Spleen (tissue), 11 donors: ENCODE measurements at regions not wholly inside any gene's neighbourhood (a gene's known extent, or its start where the extent isn't known, plus 50 kb on each side); places are given as distances from the start of the nearest gene placed in this dataset.
"Not testable (repeated sequence)": the region's sequence is repeated elsewhere in the genome, so short reads cannot be mapped to it uniquely, and the experiment has no call there.

Experiments used
- DNase-seq: peaks from one replicate; pipeline ENCODE4 v3.0.0-alpha.2; 2020
- H3K27ac ChIP-seq, 8 donors: fragments of 200-600 bp; sonication (generic) in 7 of 8; 1 replicate in 4 of 8; 2 replicates in 4 of 8; pipeline versions ENCODE4 v1.5.0 to v1.8.0; 2016 to 2021; ENCODE audit warnings: inconsistent platforms in 4 of 8, mild to moderate bottlenecking in 4 of 8, moderate library complexity in 1 of 8
- H3K27me3 ChIP-seq, 7 donors: fragments of 200-600 bp; sonication (generic) in 6 of 7; replicated peaks in 1 of 7; 1 replicate in 4 of 7; 2 replicates in 3 of 7; pipeline versions ENCODE4 v1.5.0 to v1.8.0; 2016 to 2021; ENCODE audit warnings: inconsistent platforms in 3 of 7, mild to moderate bottlenecking in 1 of 7
- H3K36me3 ChIP-seq, 6 donors: fragments of 200-600 bp; sonication (generic) in 5 of 6; 1 replicate in 4 of 6; 2 replicates in 2 of 6; pipeline versions ENCODE4 v1.5.0 to v1.8.0; 2016 to 2021; ENCODE audit warnings: inconsistent platforms in 2 of 6
- H3K4me1 ChIP-seq, 6 donors: fragments of 200-600 bp; sonication (generic) in 5 of 6; 1 replicate in 3 of 6; 2 replicates in 3 of 6; pipeline versions ENCODE4 v1.5.0 to v1.8.0; 2016 to 2021; ENCODE audit warnings: inconsistent platforms in 3 of 6
- H3K4me3 ChIP-seq, 8 donors: fragments of 200-600 bp; sonication (generic) in 7 of 8; 1 replicate in 4 of 8; 2 replicates in 4 of 8; pipeline versions ENCODE4 v1.5.0 to v1.8.0; 2016 to 2021; ENCODE audit warnings: inconsistent platforms in 4 of 8, mild to moderate bottlenecking in 4 of 8, moderate library complexity in 2 of 8
- H3K9me3 ChIP-seq, 8 donors: fragments of 200-600 bp; sonication (generic) in 7 of 8; 1 replicate in 4 of 8; 2 replicates in 4 of 8; pipeline versions ENCODE4 v1.5.0 to v1.8.0; 2016 to 2021; ENCODE audit warnings: inconsistent platforms in 4 of 8
- POLR2A ChIP-seq, 3 donors: fragments of 450-650 bp; IDR thresholded peaks; one replicate each; pipeline ENCODE4 v1.5.1; 2017; ENCODE audit warnings: antibody characterized with exemption in 3 of 3, mild to moderate bottlenecking in 1 of 3
- POLR2AphosphoS5 ChIP-seq, 3 donors: sonication (generic); formaldehyde crosslinking; IDR thresholded peaks; one replicate each; pipeline ENCODE4 v1.5.1; 2017; ENCODE audit warnings: antibody characterized with exemption in 3 of 3
- WGBS, 5 donors: extraction: QIAGEN DNeasy Blood & Tissue Kit in 3 of 5; methylation state at CpG; one replicate each; pipeline versions ENCODE4 v1.1.5 to v1.1.7; 2013 to 2018; 5-methylcytosine and 5-hydroxymethylcytosine counted together
- intact Hi-C: fragments of 100-400 bp; cut with DNase I; formaldehyde crosslinking; loops from one replicate; pipeline ENCODE4 v1.15.0; 2023; ENCODE audit warnings: low total_unique reads
- TF ChIP-seq, protein P1 (sequence below), 11 experiments: fragments of 200-600 bp in 7 of 11; fragments of 450-650 bp in 4 of 11; sonication (generic) in 4 of 11; IDR thresholded peaks in 8 of 11; conservative IDR thresholded peaks in 3 of 11; 1 replicate in 7 of 11; 2 replicates in 4 of 11; pipeline versions ENCODE4 v1.4.0 to v1.8.0; 2016 to 2021; ENCODE audit warnings: antibody characterized with exemption in 11 of 11, inconsistent platforms in 4 of 11, mild to moderate bottlenecking in 1 of 11
- donor health status: healthy with polysubstance abuse.
- donor health status: DM: no; HTN: no; CAD: no; lungs with moderate emphysema.
- donor health status: DM: no; HTN: no; CAD: no.
- donor health status: Bipolar disorder and iron deficiency.
- donor health status: healthy.
- donor health status: DM: no; HTN: no; CAD: no.
- donor health status: DM: yes; HTN: yes; CAD: no.

DNA sequence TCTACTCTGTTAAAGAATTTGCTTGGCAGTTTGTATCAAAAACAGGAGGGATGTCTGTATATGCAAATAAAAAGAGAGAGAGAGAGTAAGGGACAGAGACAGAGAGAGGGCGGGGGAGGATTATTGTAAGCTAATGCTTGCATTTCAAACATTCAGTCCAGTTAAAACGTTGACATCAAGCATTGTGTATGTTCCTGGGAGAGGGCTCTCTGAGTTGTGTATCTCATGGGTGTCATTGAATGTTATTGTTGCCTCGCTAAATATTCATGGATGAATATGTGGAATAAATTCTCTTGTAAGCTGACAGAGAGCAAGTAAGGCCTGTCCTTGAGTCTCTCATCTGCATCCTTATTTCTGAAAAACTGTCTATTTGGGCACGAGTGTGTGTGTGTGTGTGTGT, 78.8 kb upstream of the VRK1 start:
- H3K36me3 ChIP-seq: no peaks in the 10 kb centered on the region
- DNase-seq: no peak
- no peak for TF ChIP-seq POLR2A (IDR thresholded peaks at IDR 0.05)
- no peak for TF ChIP-seq POLR2AphosphoS5 (IDR thresholded peaks at IDR 0.05)
- TF ChIP-seq, protein P1, sequence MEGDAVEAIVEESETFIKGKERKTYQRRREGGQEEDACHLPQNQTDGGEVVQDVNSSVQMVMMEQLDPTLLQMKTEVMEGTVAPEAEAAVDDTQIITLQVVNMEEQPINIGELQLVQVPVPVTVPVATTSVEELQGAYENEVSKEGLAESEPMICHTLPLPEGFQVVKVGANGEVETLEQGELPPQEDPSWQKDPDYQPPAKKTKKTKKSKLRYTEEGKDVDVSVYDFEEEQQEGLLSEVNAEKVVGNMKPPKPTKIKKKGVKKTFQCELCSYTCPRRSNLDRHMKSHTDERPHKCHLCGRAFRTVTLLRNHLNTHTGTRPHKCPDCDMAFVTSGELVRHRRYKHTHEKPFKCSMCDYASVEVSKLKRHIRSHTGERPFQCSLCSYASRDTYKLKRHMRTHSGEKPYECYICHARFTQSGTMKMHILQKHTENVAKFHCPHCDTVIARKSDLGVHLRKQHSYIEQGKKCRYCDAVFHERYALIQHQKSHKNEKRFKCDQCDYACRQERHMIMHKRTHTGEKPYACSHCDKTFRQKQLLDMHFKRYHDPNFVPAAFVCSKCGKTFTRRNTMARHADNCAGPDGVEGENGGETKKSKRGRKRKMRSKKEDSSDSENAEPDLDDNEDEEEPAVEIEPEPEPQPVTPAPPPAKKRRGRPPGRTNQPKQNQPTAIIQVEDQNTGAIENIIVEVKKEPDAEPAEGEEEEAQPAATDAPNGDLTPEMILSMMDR (IDR thresholded peaks at IDR 0.05 in 8 of 11, conservative IDR thresholded peaks at IDR 0.05 in 3 of 11): no peak
- WGBS, 5 donors: 57 to 77% (median 67%) methylated on average over 4 of the region's 4 CpGs
- H3K27me3 ChIP-seq: peaks cover 0 to 24% (median 0%) of the 10 kb centered on the region in 7 donors
- H3K4me3 ChIP-seq: no peak overlapping the region
- H3K27ac ChIP-seq: no peak overlapping the region
- intact Hi-C loops: no loop called here
- no peaks in the 10 kb centered on the region for H3K9me3 ChIP-seq
- no peaks in the 10 kb centered on the region for H3K4me1 ChIP-seq

DNA sequence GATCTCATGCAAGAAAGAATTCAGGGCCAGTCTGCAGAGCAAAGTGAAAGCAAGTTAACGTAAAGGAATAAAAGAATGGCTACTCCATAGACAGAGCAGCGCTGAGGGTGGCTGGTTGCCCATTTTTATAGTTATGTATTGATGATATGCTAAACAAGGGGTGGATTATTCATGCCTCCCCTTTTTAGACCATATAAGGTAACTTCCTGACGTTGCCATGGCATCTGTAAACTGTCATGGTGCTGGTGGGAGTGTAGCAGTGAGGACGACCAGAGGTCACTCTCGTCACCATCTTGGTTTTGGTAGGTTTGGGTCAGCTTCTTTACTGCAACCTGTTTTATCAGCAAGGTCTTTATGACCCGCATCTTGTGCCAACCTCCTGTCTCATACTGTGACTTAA, 76.5 kb upstream of the VRK1 start:
- H3K4me3 ChIP-seq, H3K4me1 ChIP-seq, H3K27ac ChIP-seq, H3K9me3 ChIP-seq, H3K36me3 ChIP-seq, DNase-seq, intact Hi-C loops: not testable (repeated sequence)
- H3K27me3 ChIP-seq: peaks cover 0 to 14% (median 0%) of the 10 kb centered on the region in 7 donors
- WGBS, 5 donors: 68 to 81% (median 76%) methylated on average over 6 of the region's 6 CpGs

DNA sequence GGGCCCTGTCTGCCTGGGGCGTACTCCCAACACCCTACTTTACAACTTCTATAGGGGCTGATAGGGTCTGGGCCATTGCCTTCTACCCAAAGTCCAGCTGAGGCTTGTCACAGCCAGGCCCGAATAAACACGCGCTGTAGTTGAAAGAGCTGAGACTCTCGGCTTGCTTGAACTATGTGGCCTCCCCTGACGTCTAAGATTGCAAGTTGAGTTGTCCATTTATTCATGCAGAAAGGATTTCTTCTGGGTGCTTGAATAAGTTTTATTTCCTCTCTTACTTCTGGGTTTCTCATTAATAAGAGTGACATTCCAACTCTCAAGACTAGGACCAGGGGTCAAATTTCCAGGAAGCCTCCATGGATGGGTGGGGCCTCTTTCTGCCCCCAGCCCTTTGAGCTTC, 74.4 kb upstream of the VRK1 start:
- 74 to 81% (median 80%) methylated on average over 6 of the region's 6 CpGs for WGBS, 5 donors
- DNase-seq: no peak
- intact Hi-C loops: no loop called here

DNA sequence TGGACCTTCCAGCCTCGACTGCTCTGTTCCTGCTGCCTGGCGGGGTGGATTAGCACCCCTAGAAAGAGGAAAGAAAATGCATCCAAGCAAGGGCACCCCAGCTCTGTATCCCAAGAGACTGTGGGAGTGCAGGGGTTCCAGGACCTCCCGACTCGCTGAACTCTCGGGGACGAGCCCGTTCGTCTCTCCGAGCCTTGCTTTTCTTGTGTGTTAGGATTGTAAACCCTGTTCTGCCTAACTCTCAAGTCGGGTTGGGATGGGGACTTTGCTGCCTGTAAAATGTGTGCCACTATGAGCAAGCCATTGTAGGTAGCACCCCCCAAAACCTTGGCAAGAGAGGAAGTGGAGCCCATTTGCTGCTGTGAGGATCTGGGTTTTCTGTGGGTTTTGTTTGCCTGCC, 73.2 kb upstream of the VRK1 start:
- Histone ChIP-seq H3K27me3 (peaks cover 0 to 22% (median 0%) of the 10 kb centered on the region in 7 donors), H3K27ac (no peak overlapping the region), H3K4me3 (no peak overlapping the region), H3K4me1 (no peaks in the 10 kb centered on the region), H3K9me3 (peaks cover 0 to 7% (median 0%) of the 10 kb centered on the region in 8 donors), H3K36me3 (no peaks in the 10 kb centered on the region)
- WGBS, 5 donors: 83 to 92% (median 89%) methylated on average over 10 of the region's 10 CpGs
- intact Hi-C loops: no loop called here
- no peak for DNase-seq
- TF ChIP-seq POLR2A (IDR thresholded peaks at IDR 0.05) (no peak), POLR2AphosphoS5 (IDR thresholded peaks at IDR 0.05) (no peak)
- TF ChIP-seq, protein P1 (IDR thresholded peaks at IDR 0.05 in 8 of 11, conservative IDR thresholded peaks at IDR 0.05 in 3 of 11): no peak

More for the DNA sequence above, 74.4 kb upstream of the VRK1 start:
- H3K9me3 ChIP-seq: peaks cover 0 to 7% (median 0%) of the 10 kb centered on the region in 8 donors
- H3K4me3 ChIP-seq: no peak overlapping the region
- peaks cover 0 to 17% (median 0%) of the 10 kb centered on the region in 7 donors for H3K27me3 ChIP-seq
- H3K4me1 ChIP-seq: no peaks in the 10 kb centered on the region
- no peak overlapping the region for H3K27ac ChIP-seq
- TF ChIP-seq, protein P1 (IDR thresholded peaks at IDR 0.05 in 8 of 11, conservative IDR thresholded peaks at IDR 0.05 in 3 of 11): no peak
- TF ChIP-seq POLR2A (IDR thresholded peaks at IDR 0.05) (no peak), POLR2AphosphoS5 (IDR thresholded peaks at IDR 0.05) (no peak)
- no peaks in the 10 kb centered on the region for H3K36me3 ChIP-seq

DNA sequence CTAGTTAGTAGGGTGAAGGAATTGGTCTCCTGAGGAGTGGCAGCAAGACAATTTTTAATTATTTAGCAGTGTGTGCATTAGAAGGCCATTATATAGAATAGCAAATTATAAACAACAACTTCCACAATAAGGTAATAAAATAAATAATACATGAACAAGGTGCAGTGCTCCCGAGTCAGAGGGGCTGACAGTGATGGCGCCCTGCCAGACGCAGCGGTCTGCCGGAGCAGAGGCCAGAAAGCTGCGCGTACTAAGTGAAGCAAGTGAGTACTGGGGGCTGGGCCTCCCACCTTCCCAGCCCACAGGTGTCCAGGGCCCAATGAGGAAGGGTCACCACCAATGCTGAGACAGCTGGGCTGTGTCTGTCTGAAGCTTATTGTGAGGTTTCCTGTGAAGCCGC, 72.0 kb upstream of the VRK1 start:
- Histone ChIP-seq H3K36me3 (no peaks in the 10 kb centered on the region), H3K4me3 (no peak overlapping the region), H3K27ac (no peak overlapping the region), H3K9me3 (peaks cover 0 to 7% (median 0%) of the 10 kb centered on the region in 8 donors), H3K4me1 (no peaks in the 10 kb centered on the region), H3K27me3 (peaks cover 0 to 21% (median 0%) of the 10 kb centered on the region in 7 donors)
- 86 to 92% (median 90%) methylated on average over 8 of the region's 8 CpGs for WGBS, 5 donors
- TF ChIP-seq, protein P1 (IDR thresholded peaks at IDR 0.05 in 8 of 11, conservative IDR thresholded peaks at IDR 0.05 in 3 of 11): no peak
- TF ChIP-seq POLR2AphosphoS5 (IDR thresholded peaks at IDR 0.05) (no peak), POLR2A (IDR thresholded peaks at IDR 0.05) (no peak)
- DNase-seq: no peak
- intact Hi-C loops: no loop called here
